BLaER1 treated with 17β-estradiol and CSF1 and Interleukin-3, amounts not matched to agents 10 nM and 100 nM (cell line): ENCODE measurements at regions not wholly inside any gene's neighbourhood (a gene's known extent, or its start where the extent isn't known, plus 50 kb on each side); places are given as distances from the start of the nearest gene placed in this dataset.

Experiments used
- H3K27ac ChIP-seq, 11 experiments: shearing (Covaris generic); formaldehyde crosslinking; 2 replicates each; pipeline ENCODE4 v1.8.1; 2022
- H3K27me3 ChIP-seq, 11 experiments: shearing (Covaris generic); formaldehyde crosslinking; 2 replicates each; pipeline ENCODE4 v1.8.1; 2022
- H3K36me3 ChIP-seq, 11 experiments: shearing (Covaris generic); formaldehyde crosslinking; 2 replicates each; pipeline ENCODE4 v1.8.1; 2022
- H3K4me1 ChIP-seq, 10 experiments: shearing (Covaris generic); formaldehyde crosslinking; 2 replicates each; pipeline ENCODE4 v1.8.1; 2022
- H3K4me2 ChIP-seq, 11 experiments: shearing (Covaris generic); formaldehyde crosslinking; 2 replicates each; pipeline ENCODE4 v1.8.1; 2022
- H3K4me3 ChIP-seq, 10 experiments: shearing (Covaris generic); formaldehyde crosslinking; 2 replicates each; pipeline ENCODE4 v1.8.1; 2022
- H3K9ac ChIP-seq, 11 experiments: shearing (Covaris generic); formaldehyde crosslinking; 2 replicates each; pipeline ENCODE4 v1.8.1; 2022
- H3K9me3 ChIP-seq, 11 experiments: shearing (Covaris generic); formaldehyde crosslinking; replicated peaks in 1 of 11; 2 replicates each; pipeline ENCODE4 v1.8.1; 2022
- H4K20me1 ChIP-seq, 11 experiments: shearing (Covaris generic); formaldehyde crosslinking; 2 replicates each; pipeline ENCODE4 v1.8.1; 2022
- Cebpa-rat ChIP-seq, 11 experiments: shearing (Covaris generic); IDR thresholded peaks; 2 replicates each; pipeline ENCODE4 v1.8.1; 2022

GRCh38 chr11:115869780-115870431 lies 365.7 kb upstream of the CADM1 start:
- H3K4me3 ChIP-seq, result no peak overlapping the region
- peaks cover 0 to 34% (median 22%) of the 10 kb centered on the region in 10 experiments; a peak in 17 of 20 replicates for H3K4me1 ChIP-seq
- TF ChIP-seq Cebpa-rat (IDR thresholded peaks at IDR 0.05), result no peak

DNA sequence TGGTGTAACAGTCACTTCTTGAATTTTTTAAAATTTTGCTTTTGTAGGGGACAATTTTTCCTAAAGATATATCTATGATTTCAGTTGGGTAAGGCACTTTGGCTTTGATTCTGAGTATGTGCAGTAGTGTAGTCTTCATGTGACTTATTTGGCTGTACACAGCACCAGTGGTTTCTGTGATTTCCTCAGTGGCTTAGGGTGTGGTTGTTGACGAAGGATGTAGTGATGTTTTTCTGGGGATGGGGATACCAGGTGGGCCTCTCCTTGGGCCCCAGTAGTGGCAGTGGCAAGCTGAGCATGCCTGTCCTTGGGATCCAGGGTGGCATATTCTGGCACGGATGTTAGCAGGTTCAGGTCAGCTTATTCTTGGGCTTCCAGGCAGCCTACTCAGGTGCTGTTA lies 364.9 kb upstream of the CADM1 start:
- Histone ChIP-seq H4K20me1 (no peaks in the 10 kb centered on the region), H3K36me3 (no peaks in the 10 kb centered on the region), H3K4me1 (peaks cover 0 to 26% (median 21%) of the 10 kb centered on the region in 10 experiments; a peak in 17 of 20 replicates), H3K9me3 (no peaks in the 10 kb centered on the region), H3K4me2 (no peak overlapping the region), H3K27me3 (no peaks in the 10 kb centered on the region), H3K4me3 (no peak overlapping the region), H3K27ac (no peak overlapping the region), H3K9ac (no peak overlapping the region)
- TF ChIP-seq Cebpa-rat (IDR thresholded peaks at IDR 0.05), result no peak

More at GRCh38 chr11:115869780-115870431, 365.7 kb upstream of the CADM1 start:
- H3K9me3 ChIP-seq, result no peaks in the 10 kb centered on the region
- no peak overlapping the region for H3K4me2 ChIP-seq
- no peaks in the 10 kb centered on the region for H4K20me1 ChIP-seq
- H3K9ac ChIP-seq, result no peak overlapping the region
- no peaks in the 10 kb centered on the region for H3K27me3 ChIP-seq
- no peak overlapping the region for H3K27ac ChIP-seq
- H3K36me3 ChIP-seq, result no peaks in the 10 kb centered on the region

GRCh38 chr11:115860246-115860645 lies 356.0 kb upstream of the CADM1 start:
- Histone ChIP-seq H3K4me1 (no peaks in the 10 kb centered on the region), H3K36me3 (no peaks in the 10 kb centered on the region), H3K27me3 (no peaks in the 10 kb centered on the region), H3K4me3 (no peak overlapping the region), H4K20me1 (no peaks in the 10 kb centered on the region), H3K27ac (no peak overlapping the region), H3K9ac (no peak overlapping the region), H3K4me2 (no peak overlapping the region), H3K9me3 (peaks cover 0 to 11% (median 4%) of the 10 kb centered on the region in 11 experiments; a peak in 16 of 22 replicates)
- TF ChIP-seq Cebpa-rat (IDR thresholded peaks at IDR 0.05), result no peak

DNA sequence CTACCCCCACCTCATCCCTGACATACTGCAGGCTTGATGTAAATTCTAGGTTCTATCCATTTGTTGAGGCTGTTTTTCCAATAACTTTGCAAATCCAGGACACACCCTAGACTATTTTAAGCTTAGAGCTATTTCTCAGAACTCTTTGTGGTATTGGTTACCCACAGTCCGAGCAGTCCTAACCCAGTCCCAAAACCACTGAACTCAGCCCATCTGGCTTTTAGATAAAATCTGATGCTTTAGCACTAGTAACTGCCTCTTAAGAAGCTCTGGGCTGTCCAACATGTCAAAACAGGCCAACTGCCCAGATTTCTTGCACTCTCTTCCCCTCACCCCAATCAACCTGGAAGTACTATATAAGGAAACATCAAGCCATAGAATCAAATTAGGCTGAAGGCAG lies 344.4 kb upstream of the CADM1 start:
- Histone ChIP-seq H3K9ac (no peak overlapping the region), H3K4me3 (no peak overlapping the region), H3K36me3 (no peaks in the 10 kb centered on the region), H4K20me1 (no peaks in the 10 kb centered on the region), H3K9me3 (peaks cover 0 to 13% (median 6%) of the 10 kb centered on the region in 11 experiments; a peak in 6 of 22 replicates), H3K4me1 (peaks cover 0 to 11% (median 0%) of the 10 kb centered on the region in 10 experiments; a peak in 7 of 20 replicates), H3K4me2 (peak overlapping the region in 4 of 11 experiments; percentile 6 to 31 (median 29); a peak in 7 of 22 replicates), H3K27me3 (no peaks in the 10 kb centered on the region), H3K27ac (no peak overlapping the region)
- no peak for TF ChIP-seq Cebpa-rat (IDR thresholded peaks at IDR 0.05)

DNA sequence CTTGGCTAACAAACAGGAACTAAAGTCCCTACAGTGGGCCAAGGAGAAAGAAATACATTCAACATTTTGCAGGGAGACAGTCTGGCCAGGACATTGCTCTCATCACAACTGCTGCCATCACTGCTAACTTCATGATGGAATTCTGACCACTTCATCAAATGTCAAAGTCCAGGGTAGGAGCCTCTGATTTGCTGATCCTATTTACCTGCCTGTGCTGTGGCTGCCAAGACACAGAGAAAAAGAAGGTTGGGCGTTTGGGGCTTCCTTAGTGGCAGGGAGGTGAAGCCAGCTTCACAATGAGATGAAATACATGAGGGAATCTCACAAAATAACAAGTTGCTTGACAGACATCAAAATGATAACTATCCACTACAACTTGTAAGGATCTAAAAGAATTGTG lies 343.9 kb upstream of the CADM1 start:
- H3K9ac ChIP-seq, result no peak overlapping the region
- peaks cover 0 to 11% (median 0%) of the 10 kb centered on the region in 10 experiments; a peak in 7 of 20 replicates for H3K4me1 ChIP-seq
- no peaks in the 10 kb centered on the region for H3K27me3 ChIP-seq
- peaks cover 0 to 13% (median 6%) of the 10 kb centered on the region in 11 experiments; a peak in 6 of 22 replicates for H3K9me3 ChIP-seq
- no peak overlapping the region for H3K4me3 ChIP-seq
- no peak for TF ChIP-seq Cebpa-rat (IDR thresholded peaks at IDR 0.05)
- peak overlapping the region in 3 of 11 experiments; percentile 6 to 31 (median 29); a peak in 3 of 22 replicates for H3K4me2 ChIP-seq
- H3K27ac ChIP-seq, result no peak overlapping the region
- H3K36me3 ChIP-seq, result no peaks in the 10 kb centered on the region
- no peaks in the 10 kb centered on the region for H4K20me1 ChIP-seq

DNA sequence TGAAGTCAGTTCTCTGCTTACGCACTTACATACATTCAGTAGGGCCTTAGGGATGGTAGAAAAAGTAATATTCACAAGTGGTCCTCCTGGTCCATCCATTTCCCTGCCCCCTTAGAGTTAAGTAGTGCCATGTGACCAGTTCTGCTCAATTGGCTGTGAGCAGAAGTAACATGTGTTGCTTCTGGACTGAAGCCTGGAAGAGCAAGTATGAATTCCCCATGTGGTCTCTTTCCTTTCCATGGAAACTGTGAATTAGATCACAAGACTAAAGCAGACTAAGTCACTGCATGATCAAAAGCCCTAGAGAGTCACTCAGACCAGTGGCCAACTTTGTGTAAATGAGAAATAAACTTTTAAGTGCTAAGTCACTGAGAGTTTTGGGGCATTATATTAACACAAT lies 341.7 kb upstream of the CADM1 start:
- peaks cover 0 to 13% (median 6%) of the 10 kb centered on the region in 11 experiments; a peak in 6 of 22 replicates for H3K9me3 ChIP-seq
- no peaks in the 10 kb centered on the region for H3K27me3 ChIP-seq
- TF ChIP-seq Cebpa-rat (IDR thresholded peaks at IDR 0.05), result no peak
- no peak overlapping the region for H3K4me2 ChIP-seq
- H3K4me1 ChIP-seq, result peaks cover 0 to 11% (median 0%) of the 10 kb centered on the region in 10 experiments; a peak in 7 of 20 replicates
- no peaks in the 10 kb centered on the region for H4K20me1 ChIP-seq
- H3K27ac ChIP-seq, result no peak overlapping the region
- H3K9ac ChIP-seq, result no peak overlapping the region
- no peaks in the 10 kb centered on the region for H3K36me3 ChIP-seq
- H3K4me3 ChIP-seq, result no peak overlapping the region

- no peaks in the 10 kb centered on the region for H3K27me3 ChIP-seq
Observed at GRCh38 chr11:115843685-115844084, 339.5 kb upstream of the CADM1 start.

GRCh38 chr11:115843111-115843510 lies 338.9 kb upstream of the CADM1 start:
- Histone ChIP-seq H3K27me3 (no peaks in the 10 kb centered on the region), H4K20me1 (no peaks in the 10 kb centered on the region), H3K9me3 (no peaks in the 10 kb centered on the region), H3K27ac (no peak overlapping the region), H3K4me2 (no peak overlapping the region), H3K9ac (no peak overlapping the region), H3K4me3 (no peak overlapping the region), H3K4me1 (peaks cover 0 to under 1% (median 0%) of the 10 kb centered on the region in 10 experiments; a peak in 1 of 20 replicates), H3K36me3 (no peaks in the 10 kb centered on the region)
- no peak for TF ChIP-seq Cebpa-rat (IDR thresholded peaks at IDR 0.05)

More at GRCh38 chr11:115843685-115844084, 339.5 kb upstream of the CADM1 start:
- Histone ChIP-seq H3K4me2 (no peak overlapping the region), H3K9ac (no peak overlapping the region), H3K27ac (no peak overlapping the region), H3K4me3 (no peak overlapping the region), H3K4me1 (peaks cover 0 to 7% (median 0%) of the 10 kb centered on the region in 10 experiments; a peak in 7 of 20 replicates), H3K9me3 (no peaks in the 10 kb centered on the region), H3K36me3 (no peaks in the 10 kb centered on the region), H4K20me1 (no peaks in the 10 kb centered on the region)
- TF ChIP-seq Cebpa-rat (IDR thresholded peaks at IDR 0.05), result no peak

GRCh38 chr11:115820026-115820425 lies 315.8 kb upstream of the CADM1 start:
- H3K9me3 ChIP-seq, result peaks cover 11 to 35% (median 22%) of the 10 kb centered on the region in 11 experiments
- no peaks in the 10 kb centered on the region for H3K4me1 ChIP-seq
- no peak overlapping the region for H3K9ac ChIP-seq
- H4K20me1 ChIP-seq, result no peaks in the 10 kb centered on the region
- no peaks in the 10 kb centered on the region for H3K36me3 ChIP-seq
- no peak overlapping the region for H3K27ac ChIP-seq
- H3K4me2 ChIP-seq, result no peak overlapping the region
- no peak for TF ChIP-seq Cebpa-rat (IDR thresholded peaks at IDR 0.05)
- no peaks in the 10 kb centered on the region for H3K27me3 ChIP-seq
- H3K4me3 ChIP-seq, result no peak overlapping the region

DNA sequence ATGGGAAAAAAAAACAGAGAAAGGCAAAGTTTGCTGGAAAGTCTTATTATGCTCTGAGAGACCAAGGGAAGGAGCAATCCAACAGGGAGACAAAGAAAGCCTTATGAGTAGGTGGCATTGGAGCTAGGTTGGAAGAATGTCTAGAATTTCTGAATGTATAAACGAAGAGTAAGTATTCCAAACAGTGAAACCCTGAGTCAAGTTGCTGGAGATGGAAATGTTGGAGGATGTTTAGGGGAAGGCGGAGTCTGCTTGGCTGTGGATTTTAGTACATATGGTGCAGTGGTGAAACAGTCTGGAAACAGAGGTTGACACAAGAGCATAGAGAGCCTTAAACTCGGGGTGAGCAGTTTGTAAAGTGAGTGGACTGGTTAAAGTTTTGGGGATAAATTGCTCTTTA lies 314.8 kb upstream of the CADM1 start:
- Histone ChIP-seq H3K36me3 (no peaks in the 10 kb centered on the region), H3K4me2 (no peak overlapping the region), H3K4me3 (no peak overlapping the region), H3K27me3 (no peaks in the 10 kb centered on the region), H3K4me1 (no peaks in the 10 kb centered on the region), H3K27ac (no peak overlapping the region), H3K9ac (no peak overlapping the region), H3K9me3 (peaks cover 11 to 35% (median 22%) of the 10 kb centered on the region in 11 experiments), H4K20me1 (no peaks in the 10 kb centered on the region)
- no peak for TF ChIP-seq Cebpa-rat (IDR thresholded peaks at IDR 0.05)
